Fibroblast of the aortic adventitia (primary cell): ENCODE measurements at regions not wholly inside any gene's neighbourhood (a gene's known extent, or its start where the extent isn't known, plus 50 kb on each side); places are given as distances from the start of the nearest gene placed in this dataset.

ENCODE experiments used
- DNase-seq: peaks from one replicate; pipeline ENCODE4 v3.0.0-alpha.2; 2010; ENCODE audit warnings: low read depth
- H3K4me3 ChIP-seq: 2 replicates; pipeline ENCODE4 v1.5.1; 2011; ENCODE audit warnings: low read depth, mild to moderate bottlenecking, control low read depth, low read length, moderate library complexity
- CTCF ChIP-seq: IDR thresholded peaks from 2 replicates; pipeline ENCODE4 v1.5.1; 2011; ENCODE audit warnings: mild to moderate bottlenecking, low read length, control low read depth, inconsistent platforms; ENCODE audit not compliant: insufficient read depth

GRCh38 chr10:78304091-78305045 is 270.7 kb downstream of the RPS24 start:
- no peak for DNase-seq
- no peak for TF ChIP-seq CTCF
- no peak overlapping the region for H3K4me3 ChIP-seq

- TF ChIP-seq CTCF, result no peak
- no peak for DNase-seq
- no peak overlapping the region for H3K4me3 ChIP-seq
Observed at GRCh38 chr10:78305311-78305710, 271.6 kb downstream of the RPS24 start.

GRCh38 chr10:78306358-78306757 is 272.7 kb downstream of the RPS24 start:
- no peak overlapping the region for H3K4me3 ChIP-seq
- no peak for TF ChIP-seq CTCF
- DNase-seq, result no peak

- no peak for TF ChIP-seq CTCF
- no peak for DNase-seq
- H3K4me3 ChIP-seq, result no peak overlapping the region
Observed at GRCh38 chr10:78307576-78307975, 273.9 kb downstream of the RPS24 start.

- TF ChIP-seq CTCF, result no peak
- no peak for DNase-seq
- no peak overlapping the region for H3K4me3 ChIP-seq
Observed at GRCh38 chr10:78309536-78310237, 276.0 kb downstream of the RPS24 start.

GRCh38 chr10:78310481-78311080 is 276.9 kb downstream of the RPS24 start:
- no peak for DNase-seq
- H3K4me3 ChIP-seq, result no peak overlapping the region
- TF ChIP-seq CTCF, result no peak
